T-helper 2 cell (primary cell): ENCODE measurements at regions not wholly inside any gene's neighbourhood (a gene's known extent, or its start where the extent isn't known, plus 50 kb on each side); places are given as distances from the start of the nearest gene placed in this dataset.

Experiments
- DNase-seq, 5 experiments: peaks; one replicate each; pipeline versions ENCODE4 v3.0.0 to v3.0.0-alpha.2; 2012 to 2022

GRCh38 chr15:29913528-29914135 lies 91.4 kb upstream of the TJP1 start:
- no peak for DNase-seq

GRCh38 chr15:29911705-29912104 lies 89.4 kb upstream of the TJP1 start:
- DNase-seq: no peak

GRCh38 chr15:29910068-29910467 lies 87.8 kb upstream of the TJP1 start:
- DNase-seq: no peak

- DNase-seq: no peak
Measured at GRCh38 chr15:29904757-29905417, 82.6 kb upstream of the TJP1 start.

GRCh38 chr15:29903785-29904464 lies 81.7 kb upstream of the TJP1 start:
- no peak for DNase-seq

- no peak for DNase-seq
Measured at GRCh38 chr15:29903028-29903427, 80.8 kb upstream of the TJP1 start.

GRCh38 chr15:29900237-29901189 lies 78.2 kb upstream of the TJP1 start:
- no peak for DNase-seq

GRCh38 chr15:29896062-29896461 lies 73.8 kb upstream of the TJP1 start:
- no peak for DNase-seq

- DNase-seq: no peak
Measured at GRCh38 chr15:29891096-29891457, 68.8 kb upstream of the TJP1 start.

- no peak for DNase-seq
Measured at GRCh38 chr15:29890336-29891095, 68.2 kb upstream of the TJP1 start.

- no peak for DNase-seq
Measured at GRCh38 chr15:29889542-29890329, 67.5 kb upstream of the TJP1 start.

GRCh38 chr15:29888646-29889045 lies 66.4 kb upstream of the TJP1 start:
- DNase-seq: no peak

- no peak for DNase-seq
Measured at GRCh38 chr15:29887721-29888120, 65.5 kb upstream of the TJP1 start.

- DNase-seq: no peak
Measured at GRCh38 chr15:29885183-29885582, 62.9 kb upstream of the TJP1 start.

GRCh38 chr15:29883126-29883525 lies 60.9 kb upstream of the TJP1 start:
- DNase-seq: no peak

- DNase-seq: no peak
Measured at GRCh38 chr15:29880886-29881285, 58.6 kb upstream of the TJP1 start.

- DNase-seq: peak in 1 of 5 experiments; percentile 7
Measured at GRCh38 chr15:29880341-29880740, 58.1 kb upstream of the TJP1 start.

GRCh38 chr15:29874977-29875376 lies 52.7 kb upstream of the TJP1 start:
- DNase-seq: no peak

- no peak for DNase-seq
Measured at GRCh38 chr15:29873947-29874411, 51.7 kb upstream of the TJP1 start.

GRCh38 chr15:29873264-29873663 lies 51.0 kb upstream of the TJP1 start:
- no peak for DNase-seq

- no peak for DNase-seq
Measured at GRCh38 chr15:29872716-29873115, 50.4 kb upstream of the TJP1 start.
